RWPE2 (cell line): ENCODE measurements at regions not wholly inside any gene's neighbourhood (a gene's known extent, or its start where the extent isn't known, plus 50 kb on each side); places are given as distances from the start of the nearest gene placed in this dataset.

Experiments used
- ATAC-seq: fragments of 200-7000 bp; cut with Tn5 transposase; 3 replicates; pipeline ENCODE4 v1.9.1; 2021; ENCODE audit warnings: low read depth
- DNase-seq: peaks from one replicate; pipeline ENCODE4 v3.0.0-alpha.2; 2020; ENCODE audit warnings: low spot score
- H3K27ac ChIP-seq: fragments of 450-650 bp; 2 replicates; pipeline ENCODE4 v1.5.1; 2017; ENCODE audit warnings: mild to moderate bottlenecking; ENCODE audit not compliant: poor library complexity, severe bottlenecking
- H3K27me3 ChIP-seq: fragments of 250-450 bp; sonication (Bioruptor Pico); 2 replicates; pipeline ENCODE4 v1.5.1; 2021; ENCODE audit warnings: mild to moderate bottlenecking, moderate library complexity; ENCODE audit not compliant: insufficient read depth, poor library complexity, severe bottlenecking
- H3K36me3 ChIP-seq: fragments of 250-450 bp; sonication (Bioruptor Pico); 2 replicates; pipeline ENCODE4 v1.5.1; 2020; ENCODE audit warnings: low read depth, mild to moderate bottlenecking, moderate library complexity
- H3K4me1 ChIP-seq: fragments of 250-450 bp; sonication (Bioruptor Pico); 2 replicates; pipeline ENCODE4 v1.5.1; 2021; ENCODE audit warnings: mild to moderate bottlenecking, moderate library complexity; ENCODE audit not compliant: insufficient read depth, poor library complexity, severe bottlenecking
- H3K4me3 ChIP-seq: fragments of 250-450 bp; sonication (Bioruptor Pico); 2 replicates; pipeline ENCODE4 v1.5.1; 2021; ENCODE audit warnings: mild to moderate bottlenecking, moderate library complexity; ENCODE audit not compliant: severe bottlenecking
- H3K9me3 ChIP-seq: fragments of 250-450 bp; sonication (Bioruptor Pico); 2 replicates; pipeline ENCODE4 v1.5.1; 2021; ENCODE audit warnings: mild to moderate bottlenecking, moderate library complexity; ENCODE audit not compliant: severe bottlenecking
- TF ChIP-seq, protein P1 (sequence below): fragments of 450-650 bp; IDR thresholded peaks from one replicate; pipeline ENCODE4 v1.5.1; 2017; ENCODE audit warnings: mild to moderate bottlenecking, moderate library complexity; ENCODE audit not compliant: poor library complexity, severe bottlenecking

DNA sequence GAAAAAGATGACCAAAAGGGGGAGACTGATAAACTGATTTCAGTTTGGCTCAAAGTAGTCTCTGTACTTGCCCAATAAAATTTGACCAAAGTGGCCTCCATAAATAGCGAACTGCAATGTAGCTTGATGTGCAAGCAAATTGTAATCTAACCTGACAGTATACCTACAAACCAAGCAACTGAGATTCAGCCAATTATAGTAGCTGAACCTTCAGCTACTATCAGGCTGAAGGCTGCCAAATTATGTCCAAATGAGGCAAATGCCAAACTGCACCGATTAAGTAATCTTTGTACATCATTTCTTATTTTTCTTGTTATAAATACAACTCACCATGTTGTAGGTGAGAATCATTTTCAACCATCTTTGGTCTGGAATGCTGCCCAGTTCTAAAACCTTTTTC is 390.6 kb downstream of the CDH9 start:
- H3K4me1 ChIP-seq, result no peaks in the 10 kb centered on the region
- no peak for DNase-seq
- no peak for ATAC-seq
- TF ChIP-seq, protein P1, sequence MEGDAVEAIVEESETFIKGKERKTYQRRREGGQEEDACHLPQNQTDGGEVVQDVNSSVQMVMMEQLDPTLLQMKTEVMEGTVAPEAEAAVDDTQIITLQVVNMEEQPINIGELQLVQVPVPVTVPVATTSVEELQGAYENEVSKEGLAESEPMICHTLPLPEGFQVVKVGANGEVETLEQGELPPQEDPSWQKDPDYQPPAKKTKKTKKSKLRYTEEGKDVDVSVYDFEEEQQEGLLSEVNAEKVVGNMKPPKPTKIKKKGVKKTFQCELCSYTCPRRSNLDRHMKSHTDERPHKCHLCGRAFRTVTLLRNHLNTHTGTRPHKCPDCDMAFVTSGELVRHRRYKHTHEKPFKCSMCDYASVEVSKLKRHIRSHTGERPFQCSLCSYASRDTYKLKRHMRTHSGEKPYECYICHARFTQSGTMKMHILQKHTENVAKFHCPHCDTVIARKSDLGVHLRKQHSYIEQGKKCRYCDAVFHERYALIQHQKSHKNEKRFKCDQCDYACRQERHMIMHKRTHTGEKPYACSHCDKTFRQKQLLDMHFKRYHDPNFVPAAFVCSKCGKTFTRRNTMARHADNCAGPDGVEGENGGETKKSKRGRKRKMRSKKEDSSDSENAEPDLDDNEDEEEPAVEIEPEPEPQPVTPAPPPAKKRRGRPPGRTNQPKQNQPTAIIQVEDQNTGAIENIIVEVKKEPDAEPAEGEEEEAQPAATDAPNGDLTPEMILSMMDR, result no peak
- no peaks in the 10 kb centered on the region for H3K27me3 ChIP-seq
- no peaks in the 10 kb centered on the region for H3K9me3 ChIP-seq
- H3K4me3 ChIP-seq, result no peak overlapping the region
- no peaks in the 10 kb centered on the region for H3K36me3 ChIP-seq
- H3K27ac ChIP-seq, result no peak overlapping the region

DNA sequence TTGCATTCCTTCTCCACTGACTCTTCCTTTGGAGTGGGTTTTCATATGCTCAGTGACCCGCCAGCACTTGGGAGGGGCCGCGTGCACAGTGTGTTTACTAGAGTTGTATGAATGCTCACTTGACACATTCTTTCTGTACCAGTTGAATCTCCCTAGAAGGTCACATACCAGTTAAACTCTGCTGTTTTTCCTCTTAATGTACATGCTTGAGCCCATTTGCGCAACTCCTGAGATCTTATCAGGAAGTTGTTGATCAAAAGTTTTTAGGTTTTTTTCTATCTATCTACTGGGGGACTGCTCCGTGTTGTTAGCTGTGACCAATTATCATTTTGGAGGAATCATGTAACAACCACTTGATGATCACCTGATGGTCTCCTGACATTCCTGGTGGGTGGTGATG is 392.7 kb downstream of the CDH9 start:
- Histone ChIP-seq H3K27me3 (no peaks in the 10 kb centered on the region), H3K4me3 (no peak overlapping the region), H3K36me3 (no peaks in the 10 kb centered on the region), H3K27ac (no peak overlapping the region), H3K9me3 (no peaks in the 10 kb centered on the region), H3K4me1 (no peaks in the 10 kb centered on the region)
- TF ChIP-seq, protein P1, result no peak
- ATAC-seq (no peak), DNase-seq (no peak)

- TF ChIP-seq, protein P1, result no peak
- ATAC-seq, result no peak
- Histone ChIP-seq H3K36me3 (no peaks in the 10 kb centered on the region), H3K9me3 (no peaks in the 10 kb centered on the region), H3K27ac (no peak overlapping the region), H3K4me3 (no peak overlapping the region), H3K4me1 (no peaks in the 10 kb centered on the region), H3K27me3 (no peaks in the 10 kb centered on the region)
- no peak for DNase-seq
Observed at GRCh38 chr5:26641492-26641891, 396.9 kb downstream of the CDH9 start.

DNA sequence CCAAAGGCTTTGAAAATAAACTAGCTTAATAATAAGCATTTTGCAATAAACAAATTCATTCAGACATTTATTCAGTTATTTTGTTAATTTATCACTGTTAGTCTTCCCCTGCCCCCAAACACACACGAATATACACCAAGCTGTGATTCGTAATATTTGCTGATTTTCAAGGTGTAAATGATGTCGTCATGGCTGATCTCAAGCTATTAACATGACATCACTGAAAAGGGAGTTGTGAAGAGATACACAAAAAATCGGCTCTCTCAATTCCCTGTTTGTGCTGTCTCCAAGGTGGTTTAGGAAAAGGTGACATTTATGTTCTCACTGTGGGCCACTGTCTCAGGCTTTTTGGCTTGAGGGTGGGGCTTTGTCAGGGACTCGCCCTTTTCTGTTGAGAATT is 413.3 kb downstream of the CDH9 start:
- peaks cover 13% of the 10 kb centered on the region for H3K27me3 ChIP-seq
- H3K4me3 ChIP-seq, result no peak overlapping the region
- H3K4me1 ChIP-seq, result peaks cover 3% of the 10 kb centered on the region
- TF ChIP-seq, protein P1, result no peak
- no peak overlapping the region for H3K27ac ChIP-seq
- H3K9me3 ChIP-seq, result peaks cover 3% of the 10 kb centered on the region
- DNase-seq (no peak), ATAC-seq (no peak)
- H3K36me3 ChIP-seq, result no peaks in the 10 kb centered on the region

DNA sequence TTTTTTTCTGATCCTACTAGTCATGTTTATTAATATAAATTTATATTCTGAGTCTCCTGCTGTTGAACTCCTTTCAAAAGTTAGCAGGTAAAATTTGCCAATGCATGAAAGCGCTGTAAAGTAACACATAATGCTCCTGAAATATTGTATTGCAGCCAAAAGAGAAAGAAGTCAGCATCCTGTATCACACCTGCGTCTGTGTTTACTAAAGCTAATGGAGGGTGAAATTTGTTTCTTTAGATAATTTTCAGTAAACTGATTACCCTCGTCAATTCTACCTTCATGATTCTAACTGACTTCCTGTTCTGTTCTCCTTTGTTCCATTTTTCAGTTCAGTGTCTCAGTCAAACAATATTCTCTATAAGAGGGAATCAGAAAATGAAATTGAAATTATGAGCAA is 415.4 kb downstream of the CDH9 start:
- no peak overlapping the region for H3K4me3 ChIP-seq
- H3K36me3 ChIP-seq, result no peaks in the 10 kb centered on the region
- H3K4me1 ChIP-seq, result peaks cover 3% of the 10 kb centered on the region
- no peak overlapping the region for H3K27ac ChIP-seq
- ATAC-seq (no peak), DNase-seq (no peak)
- peaks cover 13% of the 10 kb centered on the region for H3K27me3 ChIP-seq
- H3K9me3 ChIP-seq, result peaks cover 2% of the 10 kb centered on the region
- TF ChIP-seq, protein P1, result no peak
